ENCODE measurements at regions not wholly inside any gene's neighbourhood (a gene's known extent, or its start where the extent isn't known, plus 50 kb on each side); places are given as distances from the start of the nearest gene placed in this dataset.

DNA sequence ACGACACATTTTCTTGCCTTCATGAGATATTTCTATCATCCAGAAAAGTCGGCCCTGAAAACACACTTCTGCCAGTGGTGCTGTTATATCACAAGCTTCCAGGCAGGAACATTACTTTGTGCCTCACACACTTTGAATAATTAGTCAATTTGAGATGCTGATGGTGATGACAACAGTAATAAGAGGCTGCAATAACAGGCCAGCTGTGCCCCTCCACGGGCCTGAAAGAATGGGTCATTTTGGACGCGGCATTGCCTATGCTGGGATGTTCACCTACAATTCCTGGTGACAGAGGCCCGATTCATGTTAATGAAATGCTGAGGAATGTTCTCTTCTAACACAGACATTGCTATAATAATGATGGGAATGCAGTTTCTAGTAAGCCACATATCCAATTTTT is 463.8 kb upstream of the KIRREL3 start:
- H3K27me3 ChIP-seq (ENCODE audit: insufficient read depth, insufficient read length): no peaks in the 10 kb centered on the region
- DNase-seq (ENCODE audit: low read depth, low spot score): no peak
- H3K36me3 ChIP-seq (ENCODE audit: insufficient read depth, insufficient read length, low read length): no peaks in the 10 kb centered on the region
- no peaks in the 10 kb centered on the region for H3K9me3 ChIP-seq (ENCODE audit: insufficient read depth, low read length)
- no peak overlapping the region for H3K9ac ChIP-seq (ENCODE audit: insufficient read length, low read depth)
- no peak overlapping the region for H3K4me3 ChIP-seq (ENCODE audit: insufficient read length, low read depth)
- TF ChIP-seq ZNF274 (IDR thresholded peaks at IDR 0.05; ENCODE audit: low read depth, low read length): no peak
- TF ChIP-seq SUZ12 (IDR thresholded peaks at IDR 0.05; ENCODE audit: extremely low read depth, insufficient read depth, insufficient read length): no peak
- no peak for TF ChIP-seq YY1 (IDR thresholded peaks at IDR 0.05; ENCODE audit: insufficient read depth, insufficient read length)
- H3K4me1 ChIP-seq (ENCODE audit: insufficient read depth, insufficient read length): no peaks in the 10 kb centered on the region

DNA sequence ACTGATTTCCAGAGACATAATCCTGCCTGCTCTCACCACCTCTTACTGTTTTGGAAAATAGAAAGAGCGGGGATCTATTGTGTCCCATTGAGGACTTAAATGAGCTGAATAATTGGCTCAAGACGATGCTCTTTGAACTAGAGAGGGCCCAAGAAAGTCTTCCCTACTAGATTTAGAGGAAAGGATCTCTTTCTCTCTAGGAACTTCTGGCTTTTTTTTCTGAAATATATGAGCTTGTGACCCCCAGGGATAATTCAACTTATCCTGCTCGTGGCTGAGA is 461.4 kb upstream of the KIRREL3 start:
- Histone ChIP-seq H3K4me1 (ENCODE audit: insufficient read depth, insufficient read length) (no peaks in the 10 kb centered on the region), H3K9ac (ENCODE audit: insufficient read length, low read depth) (no peak overlapping the region), H3K9me3 (ENCODE audit: insufficient read depth, low read length) (no peaks in the 10 kb centered on the region), H3K4me3 (ENCODE audit: insufficient read length, low read depth) (no peak overlapping the region), H3K27me3 (ENCODE audit: insufficient read depth, insufficient read length) (no peaks in the 10 kb centered on the region), H3K36me3 (ENCODE audit: insufficient read depth, insufficient read length, low read length) (no peaks in the 10 kb centered on the region)
- DNase-seq (ENCODE audit: low read depth, low spot score): no peak
- TF ChIP-seq ZNF274 (IDR thresholded peaks at IDR 0.05; ENCODE audit: low read depth, low read length) (no peak), YY1 (IDR thresholded peaks at IDR 0.05; ENCODE audit: insufficient read depth, insufficient read length) (no peak), SUZ12 (IDR thresholded peaks at IDR 0.05; ENCODE audit: extremely low read depth, insufficient read depth, insufficient read length) (no peak)

DNA sequence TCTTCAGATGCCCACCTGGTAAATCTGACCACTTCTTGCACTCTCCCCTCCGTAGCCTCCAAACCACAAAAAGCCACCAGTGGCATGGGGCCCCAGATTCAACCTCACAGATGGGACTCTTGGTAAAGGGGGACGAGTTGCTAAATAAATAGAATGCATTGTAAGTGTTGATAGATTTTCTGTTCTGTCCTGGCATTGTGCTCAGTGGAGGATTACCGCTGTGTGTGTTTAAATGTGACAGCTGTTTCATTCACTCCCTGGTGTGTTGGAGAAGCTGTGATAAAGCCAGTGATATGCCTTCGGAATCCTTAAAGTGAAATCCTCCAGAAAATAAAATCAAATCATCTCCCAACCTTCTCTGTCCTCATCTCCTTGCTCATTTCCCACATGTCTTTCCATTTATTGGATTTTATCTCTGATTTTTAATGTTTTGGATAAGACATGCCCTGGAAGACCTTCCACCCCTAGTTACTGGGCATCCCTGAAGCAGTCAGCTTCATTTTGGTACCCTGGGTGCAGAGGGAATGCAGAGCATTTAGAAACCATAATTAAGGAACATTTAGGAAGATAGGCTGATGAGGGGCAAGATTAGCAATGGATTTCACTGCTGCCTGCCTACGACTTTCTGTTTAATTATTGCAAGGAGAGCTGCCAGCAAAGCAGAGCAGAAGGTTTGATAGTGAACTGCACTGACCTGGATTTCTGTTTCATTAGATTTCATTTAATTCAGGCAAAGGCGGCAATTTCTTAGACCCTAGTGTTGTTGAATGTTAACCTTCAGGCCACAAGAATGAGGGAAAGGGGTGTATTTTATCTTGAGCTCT is 460.9 kb upstream of the KIRREL3 start:
- Histone ChIP-seq H3K36me3 (ENCODE audit: insufficient read depth, insufficient read length, low read length) (no peaks in the 10 kb centered on the region), H3K4me3 (ENCODE audit: insufficient read length, low read depth) (no peak overlapping the region), H3K9ac (ENCODE audit: insufficient read length, low read depth) (no peak overlapping the region), H3K9me3 (ENCODE audit: insufficient read depth, low read length) (no peaks in the 10 kb centered on the region), H3K4me1 (ENCODE audit: insufficient read depth, insufficient read length) (no peaks in the 10 kb centered on the region), H3K27me3 (ENCODE audit: insufficient read depth, insufficient read length) (no peaks in the 10 kb centered on the region)
- no peak for DNase-seq (ENCODE audit: low read depth, low spot score)
- TF ChIP-seq SUZ12 (IDR thresholded peaks at IDR 0.05; ENCODE audit: extremely low read depth, insufficient read depth, insufficient read length) (no peak), YY1 (IDR thresholded peaks at IDR 0.05; ENCODE audit: insufficient read depth, insufficient read length) (no peak), ZNF274 (IDR thresholded peaks at IDR 0.05; ENCODE audit: low read depth, low read length) (no peak)

DNA sequence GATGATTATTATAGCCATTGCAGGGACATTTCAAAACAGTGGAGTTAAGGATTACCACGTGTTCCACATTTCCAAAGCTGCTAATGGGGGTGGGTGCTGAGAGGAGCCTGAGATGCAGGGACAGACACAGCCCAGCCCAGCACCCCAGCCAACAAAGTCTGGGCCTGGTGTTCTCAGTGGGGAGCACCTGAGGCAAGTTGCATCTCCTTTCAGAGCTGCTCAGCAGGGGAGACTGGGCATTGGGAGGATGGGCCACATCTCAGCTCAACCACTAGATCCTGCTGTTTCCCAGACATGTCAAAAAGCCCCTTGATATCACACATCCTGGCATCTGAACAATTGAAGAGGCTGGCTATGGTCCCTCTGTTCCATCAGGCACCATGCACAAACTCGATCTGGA is 458.0 kb upstream of the KIRREL3 start:
- TF ChIP-seq YY1 (IDR thresholded peaks at IDR 0.05; ENCODE audit: insufficient read depth, insufficient read length): no peak
- no peak for TF ChIP-seq SUZ12 (IDR thresholded peaks at IDR 0.05; ENCODE audit: extremely low read depth, insufficient read depth, insufficient read length)
- no peak for TF ChIP-seq ZNF274 (IDR thresholded peaks at IDR 0.05; ENCODE audit: low read depth, low read length)
- no peak overlapping the region for H3K4me3 ChIP-seq (ENCODE audit: insufficient read length, low read depth)
- DNase-seq (ENCODE audit: low read depth, low spot score): no peak
- H3K27me3 ChIP-seq (ENCODE audit: insufficient read depth, insufficient read length): no peaks in the 10 kb centered on the region
- H3K36me3 ChIP-seq (ENCODE audit: insufficient read depth, insufficient read length, low read length): no peaks in the 10 kb centered on the region
- no peaks in the 10 kb centered on the region for H3K4me1 ChIP-seq (ENCODE audit: insufficient read depth, insufficient read length)
- H3K9ac ChIP-seq (ENCODE audit: insufficient read length, low read depth): no peak overlapping the region
- H3K9me3 ChIP-seq (ENCODE audit: insufficient read depth, low read length): no peaks in the 10 kb centered on the region

DNA sequence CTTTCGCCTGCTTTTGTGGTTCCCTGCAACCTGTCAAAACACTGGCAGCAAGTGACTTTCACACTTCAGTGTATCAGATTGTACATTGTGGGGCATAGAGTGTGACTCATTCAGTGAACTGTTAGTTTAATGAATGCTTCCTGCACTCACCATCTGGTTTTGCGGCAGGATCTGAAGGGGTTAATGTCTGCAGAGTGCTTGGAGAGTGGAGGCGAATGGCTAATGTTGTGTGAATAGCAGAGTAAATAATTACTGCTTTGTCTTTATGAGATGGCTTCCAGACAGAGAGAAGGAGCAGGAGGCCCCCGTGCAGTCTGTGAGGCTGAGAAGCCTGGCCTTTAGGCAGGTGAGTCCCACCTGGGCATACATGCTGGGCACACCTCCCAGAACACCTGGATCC is 454.3 kb upstream of the KIRREL3 start:
- no peak for TF ChIP-seq YY1 (IDR thresholded peaks at IDR 0.05; ENCODE audit: insufficient read depth, insufficient read length)
- no peak for TF ChIP-seq ZNF274 (IDR thresholded peaks at IDR 0.05; ENCODE audit: low read depth, low read length)
- Histone ChIP-seq H3K4me3 (ENCODE audit: insufficient read length, low read depth) (no peak overlapping the region), H3K27me3 (ENCODE audit: insufficient read depth, insufficient read length) (no peaks in the 10 kb centered on the region), H3K4me1 (ENCODE audit: insufficient read depth, insufficient read length) (no peaks in the 10 kb centered on the region), H3K36me3 (ENCODE audit: insufficient read depth, insufficient read length, low read length) (no peaks in the 10 kb centered on the region), H3K9me3 (ENCODE audit: insufficient read depth, low read length) (0 out of 2 replicates have a peak, but pooled peaks cover 4% of the 10 kb centered on the region), H3K9ac (ENCODE audit: insufficient read length, low read depth) (no peak overlapping the region)
- no peak for DNase-seq (ENCODE audit: low read depth, low spot score)

DNA sequence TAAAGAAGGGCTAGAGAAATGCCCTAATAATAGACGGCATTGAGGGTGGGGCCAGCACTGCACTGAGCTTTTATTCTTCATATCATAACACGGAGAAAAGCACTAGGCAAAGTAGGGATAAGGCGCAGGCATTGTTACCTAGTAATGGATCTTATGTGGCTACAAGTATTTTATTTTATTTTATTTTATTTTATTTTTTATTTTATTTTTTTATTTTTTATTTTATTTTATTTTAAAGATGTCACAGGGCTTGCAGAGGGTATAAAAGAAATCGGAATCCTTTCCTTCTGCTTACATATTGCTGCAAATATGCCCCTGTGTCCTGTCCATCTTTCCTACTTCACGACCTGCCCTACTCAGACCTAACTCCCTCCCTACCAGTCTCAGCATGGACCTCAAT is 452.0 kb upstream of the KIRREL3 start:
- Histone ChIP-seq H3K4me3 (ENCODE audit: insufficient read length, low read depth) (no peak overlapping the region), H3K9me3 (ENCODE audit: insufficient read depth, low read length) (0 out of 2 replicates have a peak, but pooled peaks cover 5% of the 10 kb centered on the region), H3K36me3 (ENCODE audit: insufficient read depth, insufficient read length, low read length) (no peaks in the 10 kb centered on the region), H3K4me1 (ENCODE audit: insufficient read depth, insufficient read length) (no peaks in the 10 kb centered on the region), H3K27me3 (ENCODE audit: insufficient read depth, insufficient read length) (no peaks in the 10 kb centered on the region), H3K9ac (ENCODE audit: insufficient read length, low read depth) (no peak overlapping the region)
- TF ChIP-seq SUZ12 (IDR thresholded peaks at IDR 0.05; ENCODE audit: extremely low read depth, insufficient read depth, insufficient read length): no peak
- no peak for TF ChIP-seq YY1 (IDR thresholded peaks at IDR 0.05; ENCODE audit: insufficient read depth, insufficient read length)
- no peak for TF ChIP-seq ZNF274 (IDR thresholded peaks at IDR 0.05; ENCODE audit: low read depth, low read length)
- no peak for DNase-seq (ENCODE audit: low read depth, low spot score)

DNA sequence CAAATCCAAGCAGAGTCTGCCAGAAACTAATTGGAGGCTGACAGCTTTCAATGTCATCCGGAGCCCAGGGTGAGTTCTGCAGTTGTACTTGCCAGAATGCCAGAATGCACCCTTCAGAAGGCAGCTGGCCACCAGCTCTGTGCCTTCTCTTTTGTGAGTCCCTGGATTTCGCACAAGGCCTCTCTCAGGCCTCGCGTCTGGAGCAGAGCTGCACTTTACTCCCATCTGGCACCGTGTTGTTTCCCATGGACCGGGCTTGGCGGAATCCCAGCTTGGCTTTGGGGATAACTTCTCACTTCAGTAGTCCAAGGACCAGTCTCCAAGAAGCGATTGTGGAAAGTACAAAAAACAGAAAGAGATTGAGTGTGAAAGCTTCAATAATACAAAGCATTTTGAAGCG is 451.3 kb upstream of the KIRREL3 start:
- TF ChIP-seq ZNF274 (IDR thresholded peaks at IDR 0.05; ENCODE audit: low read depth, low read length) (no peak), SUZ12 (IDR thresholded peaks at IDR 0.05; ENCODE audit: extremely low read depth, insufficient read depth, insufficient read length) (no peak), YY1 (IDR thresholded peaks at IDR 0.05; ENCODE audit: insufficient read depth, insufficient read length) (no peak)

More for the DNA sequence above, 451.3 kb upstream of the KIRREL3 start:
- Histone ChIP-seq H3K4me3 (ENCODE audit: insufficient read length, low read depth) (no peak overlapping the region), H3K9me3 (ENCODE audit: insufficient read depth, low read length) (0 out of 2 replicates have a peak, but pooled peaks cover 5% of the 10 kb centered on the region), H3K4me1 (ENCODE audit: insufficient read depth, insufficient read length) (no peaks in the 10 kb centered on the region), H3K36me3 (ENCODE audit: insufficient read depth, insufficient read length, low read length) (no peaks in the 10 kb centered on the region), H3K9ac (ENCODE audit: insufficient read length, low read depth) (no peak overlapping the region), H3K27me3 (ENCODE audit: insufficient read depth, insufficient read length) (no peaks in the 10 kb centered on the region)
- no peak for DNase-seq (ENCODE audit: low read depth, low spot score)
